ENCODE measurements at regions not wholly inside any gene's neighbourhood (a gene's known extent, or its start where the extent isn't known, plus 50 kb on each side); places are given as distances from the start of the nearest gene placed in this dataset.

DNA sequence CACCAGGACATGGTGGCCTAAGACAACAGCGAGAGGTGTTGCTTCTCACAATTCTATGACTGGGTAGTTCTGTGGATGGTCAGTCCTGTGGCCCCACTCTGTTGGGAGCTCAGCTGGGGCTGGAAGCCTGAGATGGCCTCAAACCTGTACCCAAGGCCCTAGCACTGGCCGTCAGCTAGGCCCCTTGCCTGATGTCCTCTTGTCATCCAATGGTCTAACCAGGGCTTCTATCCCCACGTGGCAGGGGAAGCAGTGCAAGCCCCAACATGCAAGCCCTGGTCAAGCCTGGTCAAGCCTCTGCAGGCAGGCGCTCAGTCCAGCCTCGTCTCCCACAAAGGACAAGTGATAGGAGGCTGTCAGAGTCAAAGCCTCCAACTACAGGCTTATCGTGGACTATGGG is 196.5 kb upstream of the CST7 start:
- FAIRE-seq (no peak), DNase-seq (ENCODE audit: low read depth, low spot score) (no peak)
- no peaks in the 10 kb centered on the region for H3K9me3 ChIP-seq (replicated peaks; ENCODE audit: control insufficient read depth, insufficient read depth, low read length)
- no peak for TF ChIP-seq CTCF (IDR thresholded peaks at IDR 0.05; ENCODE audit: extremely low read depth in 1 of 2, insufficient read depth in 1 of 2, low read depth in 1 of 2, low read length in 2 of 2)
- TF ChIP-seq MYC (IDR thresholded peaks at IDR 0.05; ENCODE audit: low read depth, low read length): no peak
- no peak for TF ChIP-seq POLR2AphosphoS5 (IDR thresholded peaks at IDR 0.05; ENCODE audit: insufficient read depth, low read depth, low read length)
- no peak for TF ChIP-seq POLR2A (IDR thresholded peaks at IDR 0.05; ENCODE audit: low read depth, low read length)
- no peak for TF ChIP-seq FOS (IDR thresholded peaks at IDR 0.05; ENCODE audit: borderline replicate concordance, insufficient read depth, low read length)
- TF ChIP-seq GATA2 (IDR thresholded peaks at IDR 0.05; ENCODE audit: insufficient read depth, insufficient read length, low read depth, low read length): no peak
- TF ChIP-seq JUN (IDR thresholded peaks at IDR 0.05; ENCODE audit: borderline replicate concordance, insufficient read depth, insufficient read length, low read depth): no peak
- no peak for TF ChIP-seq EZH2 (IDR thresholded peaks at IDR 0.05; ENCODE audit: borderline replicate concordance, low read depth, low read length, severe bottlenecking)
- TF ChIP-seq MAX (IDR thresholded peaks at IDR 0.05; ENCODE audit: insufficient read depth, insufficient read length): no peak
- no peaks in the 10 kb centered on the region for H3K79me2 ChIP-seq (ENCODE audit: control insufficient read depth, insufficient read depth, low read length)
- H3K4me1 ChIP-seq (ENCODE audit: control insufficient read depth, extremely low read depth, insufficient read depth, low read length): no peaks in the 10 kb centered on the region
- intact Hi-C loops (cut with micrococcal nuclease) (no loop called here), dilution Hi-C loops (cut with MboI; ENCODE audit: extremely low pct_ligation_motif_present, low sequenced_read_pairs) (no loop called here)
- H3K36me3 ChIP-seq (ENCODE audit: control insufficient read depth in 2 of 2, extremely low read depth in 1 of 2, insufficient read depth in 2 of 2, low read length in 2 of 2): no peaks in the 10 kb centered on the region
- H4K20me1 ChIP-seq (replicated peaks; ENCODE audit: control insufficient read depth, extremely low read depth, insufficient read depth, low read length): no peaks in the 10 kb centered on the region
- no peak overlapping the region for H3K4me2 ChIP-seq (ENCODE audit: insufficient read depth, low read length)
- ChIA-PET CTCF (no interaction called here), POLR2A (no interaction called here)
- H3K4me3 ChIP-seq (replicated peaks in 1 of 3; ENCODE audit: insufficient read depth in 1 of 3, low read depth in 1 of 3, low read length in 3 of 3): no peak overlapping the region
- BruUV-seq (replicated peaks): no TSS peak
- H3K9ac ChIP-seq (replicated peaks; ENCODE audit: extremely low read depth, insufficient read depth, low read length): no peak overlapping the region
- H3K9me1 ChIP-seq (replicated peaks; ENCODE audit: control insufficient read depth, extremely low read depth, insufficient read depth, low read length): no peaks in the 10 kb centered on the region
- H3K27ac ChIP-seq (ENCODE audit: insufficient read depth, low read depth, low read length): no peak overlapping the region
- H2AFZ ChIP-seq (ENCODE audit: low read depth, low read length): no peak overlapping the region
- no peaks in the 10 kb centered on the region for H3K27me3 ChIP-seq (ENCODE audit: control insufficient read depth in 2 of 2, insufficient read depth in 2 of 2, low read length in 2 of 2)

All from endothelial cell of umbilical vein (primary cell).